Suprapubic skin (tissue), 4 donors: ENCODE measurements at regions not wholly inside any gene's neighbourhood (a gene's known extent, or its start where the extent isn't known, plus 50 kb on each side); places are given as distances from the start of the nearest gene placed in this dataset.

Experiments
- DNase-seq, 2 donors: peaks; one replicate each; pipeline ENCODE4 v3.0.0-alpha.2; 2019; ENCODE audit warnings: low spot score in 2 of 2
- H3K27ac ChIP-seq: fragments of 200-600 bp; sonication (generic); one replicate; pipeline ENCODE4 v1.5.1; 2019
- H3K27me3 ChIP-seq: fragments of 200-600 bp; sonication (generic); one replicate; pipeline ENCODE4 v1.5.1; 2019
- H3K36me3 ChIP-seq: fragments of 200-600 bp; sonication (generic); one replicate; pipeline ENCODE4 v1.5.1; 2019
- H3K4me1 ChIP-seq: fragments of 200-600 bp; sonication (generic); one replicate; pipeline ENCODE4 v1.5.1; 2019
- H3K4me3 ChIP-seq: fragments of 200-600 bp; sonication (generic); one replicate; pipeline ENCODE4 v1.5.1; 2019; ENCODE audit warnings: mild to moderate bottlenecking
- H3K9me3 ChIP-seq: fragments of 200-600 bp; sonication (generic); one replicate; pipeline ENCODE4 v1.5.1; 2019
- CTCF ChIP-seq, 2 donors: fragments of 200-600 bp in 1 of 2; fragments of 450-650 bp in 1 of 2; sonication (generic) in 1 of 2; IDR thresholded peaks; one replicate each; pipeline ENCODE4 v1.5.1; 2016 to 2019; ENCODE audit warnings: antibody characterized with exemption in 2 of 2, mild to moderate bottlenecking in 1 of 2, moderate library complexity in 1 of 2
- EP300 ChIP-seq: sonication (generic); formaldehyde crosslinking; IDR thresholded peaks from one replicate; pipeline ENCODE4 v1.6.1; 2017; ENCODE audit warnings: antibody characterized with exemption
- POLR2A ChIP-seq, 2 donors: fragments of 450-650 bp; IDR thresholded peaks; one replicate each; pipeline ENCODE4 v1.6.1; 2017; ENCODE audit warnings: antibody characterized with exemption in 2 of 2, mild to moderate bottlenecking in 2 of 2, moderate library complexity in 2 of 2
- POLR2AphosphoS5 ChIP-seq, 3 donors: sonication (generic); formaldehyde crosslinking; IDR thresholded peaks; one replicate each; pipeline ENCODE4 v1.6.1; 2017; ENCODE audit warnings: antibody characterized with exemption in 3 of 3
- WGBS: methylation state at CpG from one replicate; pipeline ENCODE4 v1.1.5; 2018; 5-methylcytosine and 5-hydroxymethylcytosine counted together

- Histone ChIP-seq H3K4me1 (no peaks in the 10 kb centered on the region), H3K9me3 (no peaks in the 10 kb centered on the region), H3K27me3 (no peaks in the 10 kb centered on the region), H3K4me3 (no peak overlapping the region), H3K36me3 (no peaks in the 10 kb centered on the region), H3K27ac (no peak overlapping the region)
- 86% methylated on average over 3 of the region's 3 CpGs for WGBS
- no peak for DNase-seq
- no peak for TF ChIP-seq POLR2AphosphoS5 (IDR thresholded peaks at IDR 0.05)
- TF ChIP-seq POLR2A (IDR thresholded peaks at IDR 0.05), result no peak
- TF ChIP-seq EP300, result no peak
- TF ChIP-seq CTCF (IDR thresholded peaks at IDR 0.05), result no peak
These were observed 339.0 kb downstream of the RWDD3 start for GRCh38 chr1:95572962-95573361.

GRCh38 chr1:95575291-95575690 lies 341.3 kb downstream of the RWDD3 start:
- H3K9me3 ChIP-seq, result no peaks in the 10 kb centered on the region
- WGBS, result 92% methylated on average over 3 of the region's 3 CpGs

GRCh38 chr1:95578462-95578861 lies 344.5 kb downstream of the RWDD3 start:
- H3K9me3 ChIP-seq, result no peaks in the 10 kb centered on the region
- H3K36me3 ChIP-seq, result no peaks in the 10 kb centered on the region
- no peak for DNase-seq
- TF ChIP-seq POLR2A (IDR thresholded peaks at IDR 0.05) (no peak), CTCF (IDR thresholded peaks at IDR 0.05) (no peak), POLR2AphosphoS5 (IDR thresholded peaks at IDR 0.05) (no peak), EP300 (no peak)
- no peak overlapping the region for H3K4me3 ChIP-seq
- no peak overlapping the region for H3K27ac ChIP-seq
- H3K27me3 ChIP-seq, result no peaks in the 10 kb centered on the region
- H3K4me1 ChIP-seq, result no peaks in the 10 kb centered on the region
- WGBS, result 40% methylated on average over 3 of the region's 3 CpGs

More at GRCh38 chr1:95575291-95575690, 341.3 kb downstream of the RWDD3 start:
- TF ChIP-seq POLR2A (IDR thresholded peaks at IDR 0.05) (no peak), EP300 (no peak), CTCF (IDR thresholded peaks at IDR 0.05) (no peak), POLR2AphosphoS5 (IDR thresholded peaks at IDR 0.05) (no peak)
- Histone ChIP-seq H3K4me3 (no peak overlapping the region), H3K27me3 (no peaks in the 10 kb centered on the region), H3K4me1 (no peaks in the 10 kb centered on the region), H3K27ac (no peak overlapping the region), H3K36me3 (no peaks in the 10 kb centered on the region)
- no peak for DNase-seq

GRCh38 chr1:95582191-95582590 lies 348.2 kb downstream of the RWDD3 start:
- TF ChIP-seq CTCF (IDR thresholded peaks at IDR 0.05) (no peak), POLR2A (IDR thresholded peaks at IDR 0.05) (no peak), POLR2AphosphoS5 (IDR thresholded peaks at IDR 0.05) (no peak), EP300 (no peak)
- no peak for DNase-seq
- Histone ChIP-seq H3K27ac (no peak overlapping the region), H3K36me3 (no peaks in the 10 kb centered on the region), H3K9me3 (no peaks in the 10 kb centered on the region), H3K4me1 (no peaks in the 10 kb centered on the region), H3K4me3 (no peak overlapping the region), H3K27me3 (no peaks in the 10 kb centered on the region)
- WGBS, result 94% methylated on average over 1 of the region's 1 CpG

- Histone ChIP-seq H3K9me3 (no peaks in the 10 kb centered on the region), H3K27ac (no peak overlapping the region), H3K4me3 (no peak overlapping the region), H3K36me3 (no peaks in the 10 kb centered on the region), H3K27me3 (no peaks in the 10 kb centered on the region), H3K4me1 (no peaks in the 10 kb centered on the region)
- WGBS, result 77% methylated on average over 4 of the region's 4 CpGs
- no peak for DNase-seq
- TF ChIP-seq CTCF (IDR thresholded peaks at IDR 0.05) (no peak), POLR2A (IDR thresholded peaks at IDR 0.05) (no peak), EP300 (no peak), POLR2AphosphoS5 (IDR thresholded peaks at IDR 0.05) (no peak)
These were observed 348.7 kb downstream of the RWDD3 start for GRCh38 chr1:95582746-95583145.
